ENCODE measurements at regions not wholly inside any gene's neighbourhood (a gene's known extent, or its start where the extent isn't known, plus 50 kb on each side); places are given as distances from the start of the nearest gene placed in this dataset.

GRCh38 chr14:22422238-22422637 is 166.8 kb downstream of the DAD1 start (continued):
- no peak for TF ChIP-seq ZBTB33 (IDR thresholded peaks at IDR 0.05)

- Histone ChIP-seq H3K36me3 (ENCODE audit: control insufficient read depth in 4 of 4, insufficient read depth in 3 of 4, low read depth in 1 of 4, low read length in 3 of 4) (no peaks in the 10 kb centered on the region), H3K9me3 (ENCODE audit: control insufficient read depth in 4 of 4, low read length in 3 of 4) (no peaks in the 10 kb centered on the region), H3K4me1 (ENCODE audit: control insufficient read depth in 4 of 4, insufficient read depth in 4 of 4, low read length in 3 of 4) (no peaks in the 10 kb centered on the region), H3K27me3 (ENCODE audit: control insufficient read depth in 4 of 4, insufficient read depth in 4 of 4, low read length in 3 of 4) (no peaks in the 10 kb centered on the region), H3K9ac (ENCODE audit: low read depth in 1 of 2, low read length in 2 of 2) (no peak overlapping the region), H3K4me3 (ENCODE audit: low read depth in 1 of 3, low read length in 3 of 3) (no peak overlapping the region), H3K27ac (ENCODE audit: low read depth in 1 of 2, low read length in 2 of 2) (no peak overlapping the region)
- DNase-seq (ENCODE audit: low spot score) = no peak
- 79% methylated on average over 4 of the region's 4 CpGs for WGBS
- TF ChIP-seq ATF3 (IDR thresholded peaks at IDR 0.05) (no peak), FOXA2 (IDR thresholded peaks at IDR 0.05) (no peak), RAD21 (IDR thresholded peaks at IDR 0.05) (no peak), REST (IDR thresholded peaks at IDR 0.05) (no peak), JUND (IDR thresholded peaks at IDR 0.05) (no peak), HNF4G (IDR thresholded peaks at IDR 0.05) (no peak), RXRA (IDR thresholded peaks at IDR 0.05) (no peak), EGR1 (IDR thresholded peaks at IDR 0.05; ENCODE audit: low read depth in 2 of 2) (no peak), CTCF (IDR thresholded peaks at IDR 0.05; ENCODE audit: low read depth, low read length, missing input control) (no peak), GABPA (IDR thresholded peaks at IDR 0.05 in 1 of 2, conservative IDR thresholded peaks at IDR 0.05 in 1 of 2) (no peak), HNF4A (conservative IDR thresholded peaks at IDR 0.05) (no peak), TAF1 (conservative IDR thresholded peaks at IDR 0.05) (no peak), FOXA1 (IDR thresholded peaks at IDR 0.05) (no peak), YY1 (IDR thresholded peaks at IDR 0.05) (no peak), NR2F2 (IDR thresholded peaks at IDR 0.05) (no peak), SP1 (IDR thresholded peaks at IDR 0.05) (no peak), ZBTB33 (IDR thresholded peaks at IDR 0.05) (no peak)
These were observed 168.3 kb downstream of the DAD1 start for GRCh38 chr14:22420598-22421186.

Measured in liver (tissue), 8 donors.